Aorta (tissue), 5 donors: ENCODE measurements at regions not wholly inside any gene's neighbourhood (a gene's known extent, or its start where the extent isn't known, plus 50 kb on each side); places are given as distances from the start of the nearest gene placed in this dataset.

Experiments
- ATAC-seq: fragments of 200-7000 bp; cut with Tn5 transposase; one replicate; pipeline ENCODE4 v1.9.1; 2022; ENCODE audit warnings: moderate library complexity; ENCODE audit not compliant: low FRiP score
- DNase-seq, 2 donors: peaks; one replicate each; pipeline ENCODE4 v3.0.0-alpha.2; 2020
- H3K27ac ChIP-seq, 2 donors: one replicate each; pipeline ENCODE4 v1.5.1; 2013; ENCODE audit warnings: low read length in 2 of 2, mild to moderate bottlenecking in 2 of 2, moderate library complexity in 2 of 2, control low read depth in 1 of 2, inconsistent platforms in 1 of 2, low read depth in 1 of 2
- H3K27me3 ChIP-seq, 2 donors: one replicate each; pipeline ENCODE4 v1.6.1; 2013; ENCODE audit warnings: control low read depth in 1 of 2, low read length in 1 of 2, mild to moderate bottlenecking in 1 of 2, moderate library complexity in 1 of 2; ENCODE audit not compliant: insufficient read depth in 2 of 2, control insufficient read depth in 1 of 2
- H3K36me3 ChIP-seq, 2 donors: one replicate each; pipeline ENCODE4 v1.6.1; 2013; ENCODE audit warnings: control low read depth in 1 of 2, low read length in 1 of 2, mild to moderate bottlenecking in 1 of 2; ENCODE audit not compliant: insufficient read depth in 2 of 2, control insufficient read depth in 1 of 2
- H3K4me1 ChIP-seq, 2 donors: one replicate each; pipeline ENCODE4 v1.6.1; 2013; ENCODE audit warnings: low read length in 2 of 2, control low read depth in 1 of 2, mild to moderate bottlenecking in 1 of 2, moderate library complexity in 1 of 2; ENCODE audit not compliant: insufficient read depth in 2 of 2, control insufficient read depth in 1 of 2
- H3K4me3 ChIP-seq, 2 donors: one replicate each; pipeline ENCODE4 v1.5.1; 2013; ENCODE audit warnings: low read length in 2 of 2, control low read depth in 1 of 2, mild to moderate bottlenecking in 1 of 2
- H3K9me3 ChIP-seq: one replicate; pipeline ENCODE4 v1.6.1; 2013; ENCODE audit warnings: mild to moderate bottlenecking, low read length; ENCODE audit not compliant: control insufficient read depth
- WGBS, 2 donors: extraction: QIAGEN DNeasy Blood & Tissue Kit; methylation state at CpG; one replicate each; pipeline ENCODE4 v1.1.7; 2013; 5-methylcytosine and 5-hydroxymethylcytosine counted together
- intact Hi-C, 2 donors: fragments of 100-400 bp; cut with DNase I; formaldehyde crosslinking; loops; one replicate each; pipeline versions ENCODE4 v1.14.2 to v1.15.0; 2022
- donor health status: healthy with polysubstance abuse.
- donor health status: Bipolar disorder and iron deficiency.
- donor health status: DM: no; HTN: no; CAD: no.
- donor health status: DM: no; HTN: no; CAD: no.
- donor health status: DM: yes; HTN: yes; CAD: no.

DNA sequence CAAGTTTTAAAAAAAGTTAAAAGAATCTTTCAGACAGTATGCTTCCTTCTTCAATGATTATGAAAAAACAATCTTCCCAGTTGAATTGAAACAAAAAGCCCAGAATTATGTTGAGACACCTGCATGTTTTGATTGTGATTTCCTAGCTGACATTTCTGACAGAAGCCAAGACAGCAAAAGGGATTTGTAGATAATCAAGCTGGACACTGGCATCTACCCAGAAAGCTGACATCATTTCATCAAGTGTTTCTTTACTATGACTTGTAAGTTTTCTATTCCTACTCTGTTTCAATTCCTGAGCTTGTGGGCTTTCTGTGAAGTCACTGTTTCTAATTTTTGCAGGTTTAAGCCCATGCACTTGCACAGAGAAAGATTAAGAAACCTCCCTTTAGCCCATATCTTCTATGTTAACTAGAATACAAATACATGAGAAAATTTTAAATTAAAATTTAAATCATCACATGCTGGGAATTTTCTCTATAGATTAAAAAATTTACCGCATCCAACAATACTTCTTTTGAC, 82.9 kb upstream of the CCDC85A start:
- Histone ChIP-seq H3K9me3 (no peaks in the 10 kb centered on the region), H3K4me3 (no peak overlapping the region), H3K27ac (no peak overlapping the region), H3K27me3 (no peaks in the 10 kb centered on the region), H3K4me1 (no peaks in the 10 kb centered on the region), H3K36me3 (no peaks in the 10 kb centered on the region)
- no peak for ATAC-seq
- intact Hi-C loops: no loop called here
- 96% methylated on average over 1 of the region's 1 CpG for WGBS, 2 donors
- no peak for DNase-seq

DNA sequence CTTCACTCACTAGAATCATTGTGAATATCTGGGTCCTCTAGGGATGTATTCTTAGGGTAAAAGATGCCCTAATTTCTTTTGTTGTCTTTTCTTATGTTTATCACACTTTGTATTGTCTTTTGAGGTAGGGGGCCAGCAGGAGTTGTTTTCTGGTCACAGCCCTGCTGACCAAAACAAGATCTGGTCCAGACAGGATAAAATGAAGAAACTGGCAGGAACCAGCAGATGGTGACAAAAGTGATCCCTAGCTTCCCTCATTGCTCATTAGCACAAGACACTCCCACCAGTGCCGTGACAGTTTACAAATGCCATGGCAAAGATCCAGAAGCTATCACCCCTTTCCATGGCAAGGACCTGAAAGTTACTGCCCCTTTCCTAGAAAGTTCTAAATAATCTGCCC, 81.7 kb upstream of the CCDC85A start:
- Histone ChIP-seq H3K9me3 (no peaks in the 10 kb centered on the region), H3K27me3 (no peaks in the 10 kb centered on the region), H3K4me3 (no peak overlapping the region), H3K36me3 (no peaks in the 10 kb centered on the region), H3K27ac (no peak overlapping the region), H3K4me1 (no peaks in the 10 kb centered on the region)
- 0 to 32% methylated on average over 1 of the region's 1 CpG for WGBS, 2 donors
- ATAC-seq: no peak
- intact Hi-C loops: no loop called here
- no peak for DNase-seq

DNA sequence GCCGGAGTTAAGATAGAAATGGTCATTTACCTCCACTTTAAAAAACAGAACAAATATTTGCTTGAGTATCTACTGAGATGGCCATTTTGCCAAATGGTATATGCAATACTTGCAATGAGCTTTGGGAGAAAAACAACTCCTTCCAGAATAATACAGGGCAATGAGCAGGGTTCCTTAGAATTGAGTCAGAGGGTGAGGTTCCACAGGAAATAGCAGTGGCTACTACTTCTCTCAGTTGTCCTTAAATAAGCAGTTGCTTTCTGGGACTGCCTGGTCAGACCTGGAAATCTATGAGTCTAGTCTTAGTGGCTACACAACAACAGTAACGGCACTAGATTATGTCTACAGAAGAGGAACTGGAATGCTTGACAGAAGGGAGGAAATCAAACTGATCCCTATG, 80.9 kb upstream of the CCDC85A start:
- DNase-seq (no peak), ATAC-seq (no peak)
- Histone ChIP-seq H3K27ac (no peak overlapping the region), H3K4me3 (no peak overlapping the region), H3K27me3 (no peaks in the 10 kb centered on the region), H3K36me3 (no peaks in the 10 kb centered on the region), H3K4me1 (no peaks in the 10 kb centered on the region), H3K9me3 (no peaks in the 10 kb centered on the region)
- intact Hi-C loops: no loop called here
- 78 to 82% methylated on average over 2 of the region's 2 CpGs for WGBS, 2 donors

DNA sequence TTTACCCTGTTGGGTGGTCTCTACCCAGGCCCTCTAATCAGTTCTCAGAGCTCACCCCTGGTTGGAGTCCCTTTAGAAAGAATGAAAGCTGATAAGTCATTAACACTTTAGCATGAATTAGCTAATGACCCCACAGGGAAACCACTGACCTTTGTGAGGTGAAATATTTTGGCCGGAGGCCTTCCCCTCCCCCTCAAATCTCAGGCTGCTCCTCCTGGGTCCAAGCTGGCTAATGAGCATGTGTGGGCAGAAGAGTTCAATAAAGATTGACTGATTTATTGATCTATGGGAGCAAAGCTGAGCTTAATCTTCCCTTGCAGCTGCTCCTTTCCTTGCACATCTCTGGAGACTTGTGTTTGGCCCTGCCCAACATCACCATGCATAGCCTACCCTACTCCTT, 78.8 kb upstream of the CCDC85A start:
- Histone ChIP-seq H3K9me3 (no peaks in the 10 kb centered on the region), H3K4me3 (no peak overlapping the region), H3K27ac (no peak overlapping the region), H3K27me3 (no peaks in the 10 kb centered on the region), H3K36me3 (no peaks in the 10 kb centered on the region), H3K4me1 (no peaks in the 10 kb centered on the region)
- DNase-seq (no peak), ATAC-seq (no peak)
- WGBS, 2 donors: 94 to 100% methylated on average over 1 of the region's 1 CpG
- intact Hi-C loops: no loop called here

DNA sequence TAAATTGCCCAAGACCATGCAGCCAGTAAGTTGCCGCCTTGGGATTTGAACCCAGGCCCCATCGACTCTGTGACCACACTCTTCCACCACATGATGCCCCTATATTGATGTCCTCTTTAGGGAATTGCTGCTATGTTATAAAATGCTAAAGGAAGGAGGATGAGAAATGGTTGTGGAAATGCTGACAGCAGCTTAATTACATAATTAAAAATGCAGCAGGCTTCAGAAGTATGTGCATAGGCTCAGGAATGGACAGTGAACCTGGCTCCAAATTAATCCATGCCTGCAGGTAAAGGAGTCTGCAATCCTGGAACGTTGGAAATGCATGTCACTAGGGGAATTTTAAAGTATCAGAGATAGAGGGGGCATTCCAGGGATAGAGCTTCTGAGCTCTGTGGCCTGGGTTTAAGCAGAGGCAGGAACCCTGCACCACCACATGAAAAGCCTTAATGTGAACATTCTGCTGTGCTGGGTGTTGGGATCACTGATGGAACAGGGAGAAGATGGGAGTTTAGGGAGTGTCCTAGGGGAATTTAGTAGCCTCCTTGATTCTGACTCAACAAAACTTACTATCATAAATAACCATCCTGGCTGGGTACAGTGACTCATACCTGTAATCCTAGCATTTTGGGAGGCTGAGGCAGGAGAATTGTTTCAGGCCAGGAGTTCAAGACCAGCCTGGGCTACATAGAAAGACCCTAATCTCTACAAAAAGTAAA, 76.1 kb upstream of the CCDC85A start:
- Histone ChIP-seq H3K9me3 (no peaks in the 10 kb centered on the region), H3K4me3 (no peak overlapping the region), H3K36me3 (no peaks in the 10 kb centered on the region), H3K27ac (no peak overlapping the region), H3K4me1 (no peaks in the 10 kb centered on the region), H3K27me3 (no peaks in the 10 kb centered on the region)
- ATAC-seq (no peak), DNase-seq (no peak)
- intact Hi-C loops: no loop called here
- 45 to 50% methylated on average over 3 of the region's 3 CpGs for WGBS, 2 donors

DNA sequence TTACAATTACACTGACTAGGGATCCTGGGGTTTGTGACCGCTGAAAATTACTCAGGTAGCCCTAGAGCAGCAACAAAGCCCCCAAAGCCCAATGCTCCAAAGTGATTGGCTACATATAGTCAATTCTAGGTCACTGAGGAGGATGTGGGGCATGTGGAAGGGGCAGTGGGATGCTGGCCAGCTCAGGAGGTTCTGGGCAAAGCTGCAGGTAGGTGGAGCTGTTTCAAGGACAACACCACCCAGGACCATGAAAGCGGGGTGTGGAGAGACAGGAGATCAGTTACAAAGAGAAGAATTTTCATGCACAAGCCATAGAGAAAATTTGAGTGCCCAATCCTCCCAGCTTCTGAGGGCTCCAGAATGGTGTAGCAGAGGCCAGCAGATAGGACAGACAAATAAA, 75.0 kb upstream of the CCDC85A start:
- Histone ChIP-seq H3K4me1 (no peaks in the 10 kb centered on the region), H3K9me3 (no peaks in the 10 kb centered on the region), H3K27me3 (no peaks in the 10 kb centered on the region), H3K27ac (no peak overlapping the region), H3K4me3 (no peak overlapping the region), H3K36me3 (no peaks in the 10 kb centered on the region)
- WGBS, 2 donors: 46 to 48% methylated on average over 2 of the region's 2 CpGs
- DNase-seq: no peak
- intact Hi-C loops: no loop called here
- no peak for ATAC-seq

DNA sequence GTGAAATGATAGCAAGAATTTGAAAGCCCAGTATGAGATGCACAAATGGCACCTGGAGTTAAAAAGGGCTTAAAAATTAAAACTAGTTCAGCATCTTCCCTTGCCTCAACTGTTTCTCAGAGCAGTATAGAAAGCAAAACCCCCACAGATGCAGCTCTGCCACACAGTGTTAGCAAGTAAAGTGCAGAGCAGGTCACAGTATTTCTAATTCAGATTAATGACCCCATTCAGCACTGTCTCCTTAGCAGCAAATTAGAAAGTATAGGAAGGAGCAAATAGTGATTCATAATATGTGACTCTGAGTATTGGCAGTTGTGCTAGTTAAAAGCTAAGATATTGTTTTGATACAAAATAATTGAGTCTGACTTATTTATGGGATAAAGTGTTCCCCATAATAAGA, 73.8 kb upstream of the CCDC85A start:
- Histone ChIP-seq H3K27me3 (no peaks in the 10 kb centered on the region), H3K4me1 (no peaks in the 10 kb centered on the region), H3K27ac (no peak overlapping the region), H3K4me3 (no peak overlapping the region), H3K9me3 (no peaks in the 10 kb centered on the region), H3K36me3 (no peaks in the 10 kb centered on the region)
- no peak for ATAC-seq
- DNase-seq: no peak
- intact Hi-C loops: no loop called here

DNA sequence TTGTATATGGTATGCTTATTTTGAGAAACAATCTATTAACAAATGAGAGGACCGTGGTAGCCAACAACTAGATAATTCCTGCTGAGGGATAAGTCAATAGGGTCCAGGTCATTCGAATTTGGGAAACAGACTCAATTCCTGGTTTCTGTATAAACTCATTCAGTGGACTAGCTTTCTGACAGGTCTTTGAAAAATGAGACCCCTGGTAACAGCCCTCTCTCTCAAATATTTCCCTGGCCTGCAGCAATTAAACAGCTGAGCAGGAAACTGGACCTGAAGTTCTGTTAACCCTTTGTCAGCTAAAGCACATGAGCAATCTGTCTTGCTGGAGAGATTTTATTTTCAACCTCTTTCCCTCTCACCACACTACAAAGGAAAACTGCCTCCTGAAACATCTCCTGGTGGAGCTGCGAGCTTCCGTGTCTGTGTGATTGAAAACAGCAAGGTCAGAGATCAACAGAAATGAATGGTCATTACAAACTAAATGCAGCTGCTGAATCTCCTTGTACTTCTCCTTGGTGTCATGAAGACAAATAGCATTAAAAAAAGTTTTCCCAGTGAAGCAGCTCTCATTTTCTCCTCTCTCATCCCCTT, 70.3 kb upstream of the CCDC85A start:
- DNase-seq (no peak), ATAC-seq (no peak)
- no peaks in the 10 kb centered on the region for H3K9me3 ChIP-seq
- H3K27me3 ChIP-seq: no peaks in the 10 kb centered on the region
- intact Hi-C loops: no loop called here
- no peaks in the 10 kb centered on the region for H3K36me3 ChIP-seq
- no peak overlapping the region for H3K27ac ChIP-seq
- H3K4me1 ChIP-seq: no peaks in the 10 kb centered on the region
- no peak overlapping the region for H3K4me3 ChIP-seq
- WGBS, 2 donors: 33 to 44% methylated on average over 4 of the region's 4 CpGs

DNA sequence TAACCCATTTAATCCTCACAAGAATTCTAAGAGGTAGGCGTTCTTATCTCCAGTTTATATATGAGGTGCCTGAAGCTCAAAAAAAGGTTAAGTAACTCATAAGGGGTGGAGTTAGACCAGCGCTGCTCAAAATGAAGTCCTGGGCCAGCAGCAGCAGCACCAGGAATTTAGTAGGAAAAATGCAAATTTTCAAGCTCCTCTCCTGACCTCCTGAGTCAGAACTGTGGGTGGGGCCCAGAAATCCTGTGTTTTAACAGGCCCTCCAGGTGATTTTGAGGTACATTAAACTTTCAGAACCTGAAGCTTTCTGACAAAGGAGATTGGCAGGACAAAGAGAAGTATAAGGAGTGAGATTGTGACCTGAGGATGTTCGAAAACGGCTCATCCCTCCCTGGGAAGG, 66.0 kb upstream of the CCDC85A start:
- H3K4me1 ChIP-seq: no peaks in the 10 kb centered on the region
- DNase-seq (no peak), ATAC-seq (no peak)
- H3K9me3 ChIP-seq: no peaks in the 10 kb centered on the region
- H3K36me3 ChIP-seq: no peaks in the 10 kb centered on the region
- H3K4me3 ChIP-seq: no peak overlapping the region
- H3K27me3 ChIP-seq: no peaks in the 10 kb centered on the region
- H3K27ac ChIP-seq: no peak overlapping the region
- 71 to 74% methylated on average over 4 of the region's 4 CpGs for WGBS, 2 donors
- intact Hi-C loops: no loop called here
